NOMO-1 treated with DMSO at 0.1 percent for 48 hours (cell line): ENCODE measurements at regions not wholly inside any gene's neighbourhood (a gene's known extent, or its start where the extent isn't known, plus 50 kb on each side); places are given as distances from the start of the nearest gene placed in this dataset.
A peak's percentile ranks its signal among the peaks of the same experiment; 100 is the strongest.
"Not testable (repeated sequence)": the region's sequence is repeated elsewhere in the genome, so short reads cannot be mapped to it uniquely, and the experiment has no call there.

Source experiments
- DNase-seq: peaks from one replicate; lab custom pipeline; 2025; ENCODE audit not compliant: unreplicated experiment; lab: John Stamatoyannopoulos, UW

DNA sequence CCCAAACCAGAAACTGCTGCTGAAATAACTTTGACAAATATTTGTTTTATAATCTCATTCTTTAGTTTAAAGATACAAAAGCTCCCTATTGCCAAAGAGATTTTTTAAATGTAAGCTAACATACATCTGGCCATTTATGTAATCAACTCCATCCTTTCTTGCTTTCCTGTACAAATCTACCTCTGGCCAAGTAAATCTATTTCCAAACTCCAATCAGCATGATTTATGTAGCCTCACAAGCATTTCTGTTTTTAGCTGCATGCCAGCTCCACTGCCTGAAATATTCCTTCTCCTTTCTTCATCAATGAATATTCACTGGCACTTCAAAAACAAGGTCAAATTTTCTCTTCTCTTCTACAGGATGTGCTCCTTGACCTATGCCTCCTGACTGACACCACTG lies 80.0 kb downstream of the SHOX2 start:
- DNase-seq, result no peak

DNA sequence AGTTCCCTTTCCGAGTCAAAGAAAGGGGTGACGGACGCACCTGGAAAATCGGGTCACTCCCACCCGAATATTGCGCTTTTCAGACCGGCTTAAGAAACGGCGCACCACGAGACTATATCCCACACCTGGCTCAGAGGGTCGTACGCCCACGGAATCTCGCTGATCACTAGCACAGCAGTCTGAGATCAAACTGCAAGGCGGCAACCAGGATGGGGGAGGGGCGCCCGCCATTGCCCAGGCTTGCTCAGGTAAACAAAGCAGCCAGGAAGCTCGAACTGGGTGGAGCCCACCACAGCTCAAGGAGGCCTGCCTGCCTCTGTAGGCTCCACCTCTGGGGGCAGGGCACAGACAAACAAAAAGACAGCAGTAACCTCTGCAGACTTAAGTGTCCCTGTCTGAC lies 86.3 kb downstream of the SHOX2 start:
- not testable (repeated sequence) for DNase-seq

DNA sequence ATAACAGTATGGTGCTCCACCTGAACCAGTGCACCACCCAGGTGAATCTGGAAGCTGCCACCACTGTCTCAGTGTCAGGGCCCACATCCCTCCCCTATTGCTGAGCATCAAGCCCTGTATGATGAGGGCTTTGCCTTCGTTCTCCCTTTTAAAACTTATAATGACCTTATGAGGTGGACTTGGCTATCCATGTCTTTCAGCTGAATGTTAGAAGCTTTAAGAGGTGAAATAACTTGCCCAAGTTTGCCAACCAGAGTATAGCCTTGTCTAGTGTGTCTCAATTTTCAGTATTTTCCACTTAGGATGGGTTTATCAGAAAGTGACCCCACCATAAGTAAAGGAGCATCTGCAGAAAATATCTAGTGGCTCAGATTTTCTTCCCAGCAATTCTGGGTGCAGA lies 87.8 kb downstream of the SHOX2 start:
- DNase-seq, result no peak

DNA sequence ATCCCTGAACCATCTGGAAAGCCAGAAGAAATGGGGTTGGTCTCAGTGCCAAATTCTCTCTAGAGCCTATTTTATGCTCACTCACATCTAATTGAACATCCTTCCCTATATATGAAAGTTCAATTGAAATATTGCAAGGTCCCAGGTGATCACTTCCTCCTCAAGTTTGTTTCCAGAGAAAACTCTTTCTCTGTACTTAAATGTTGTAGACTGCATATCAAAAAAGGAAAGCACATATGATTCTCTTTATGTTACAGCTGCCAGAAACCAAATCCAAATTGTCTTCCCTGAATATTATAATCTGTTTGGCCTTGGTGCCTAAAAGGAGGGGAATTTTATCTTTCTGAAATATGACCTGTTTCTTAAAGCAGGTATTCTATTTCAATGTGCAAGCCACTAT lies 93.3 kb downstream of the SHOX2 start:
- no peak for DNase-seq

DNA sequence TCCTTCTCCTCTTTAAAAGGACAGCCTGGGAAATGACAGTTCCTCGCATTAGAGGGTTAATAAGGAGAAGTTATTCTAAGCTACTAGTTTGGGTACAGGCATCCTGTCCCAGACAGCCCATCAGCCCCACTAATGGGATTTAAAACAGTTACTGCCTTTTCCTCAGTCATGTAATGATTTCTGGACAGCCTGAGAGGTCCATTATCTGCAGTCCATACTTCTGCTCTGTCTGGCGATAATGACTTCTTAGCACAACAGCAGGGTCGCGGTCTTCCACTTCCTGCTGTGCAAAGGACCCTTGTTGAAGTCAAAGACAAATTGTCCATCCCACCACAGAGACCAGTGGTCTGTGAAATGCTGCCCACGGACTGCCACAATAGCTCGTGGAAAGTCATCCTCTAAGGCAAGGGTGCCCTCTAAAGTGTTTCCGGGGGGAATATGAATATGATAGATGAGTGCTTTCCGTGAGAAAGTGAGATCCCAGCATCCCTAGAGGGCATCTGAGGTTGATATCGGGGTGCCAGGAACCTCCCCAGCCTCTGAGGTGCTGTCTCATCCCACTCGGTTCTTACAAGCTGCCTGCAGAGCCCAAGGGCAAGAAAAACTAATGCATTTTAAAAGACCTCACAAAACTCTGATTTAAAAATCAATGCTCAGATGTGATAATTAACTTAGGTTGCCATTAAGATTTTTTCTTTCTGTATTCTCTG lies 100.7 kb downstream of the SHOX2 start:
- no peak for DNase-seq

DNA sequence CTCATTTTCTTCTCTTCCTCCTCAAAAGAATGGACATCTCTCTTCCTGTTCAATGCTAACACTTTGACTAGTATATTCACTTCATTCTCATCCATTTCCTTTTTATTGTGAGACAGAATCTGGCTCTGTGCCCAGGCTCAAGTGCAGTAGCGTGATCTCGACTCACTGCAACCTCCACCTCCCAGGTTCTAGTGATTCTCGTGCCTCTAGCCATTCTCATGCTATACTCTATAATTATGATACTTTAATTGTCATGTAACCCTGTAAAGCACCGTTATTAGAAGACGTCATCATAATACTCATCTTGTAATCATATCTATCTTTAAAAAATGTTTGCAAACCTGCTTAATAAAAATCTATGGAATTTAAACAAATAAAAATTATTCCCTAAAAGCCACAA lies 107.0 kb downstream of the SHOX2 start:
- DNase-seq, result no peak

DNA sequence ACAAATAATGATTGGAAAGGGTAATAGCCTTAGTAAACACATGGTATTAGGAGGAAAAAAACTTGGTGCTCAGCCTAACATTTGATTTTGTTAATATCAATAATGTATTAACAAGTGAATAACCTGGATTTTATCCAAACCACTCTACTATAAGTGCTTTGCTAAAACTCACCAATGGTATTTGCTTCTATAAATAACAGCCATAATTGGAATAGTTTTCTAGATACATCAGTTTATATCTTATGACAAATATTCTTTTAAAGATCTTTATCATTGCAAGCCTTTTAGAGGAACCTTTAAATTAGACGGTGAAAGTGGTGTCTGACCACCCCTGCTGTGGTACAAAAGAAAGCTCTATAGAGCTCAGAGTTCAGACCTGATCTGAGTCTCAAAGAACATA lies 123.9 kb downstream of the SHOX2 start:
- no peak for DNase-seq

DNA sequence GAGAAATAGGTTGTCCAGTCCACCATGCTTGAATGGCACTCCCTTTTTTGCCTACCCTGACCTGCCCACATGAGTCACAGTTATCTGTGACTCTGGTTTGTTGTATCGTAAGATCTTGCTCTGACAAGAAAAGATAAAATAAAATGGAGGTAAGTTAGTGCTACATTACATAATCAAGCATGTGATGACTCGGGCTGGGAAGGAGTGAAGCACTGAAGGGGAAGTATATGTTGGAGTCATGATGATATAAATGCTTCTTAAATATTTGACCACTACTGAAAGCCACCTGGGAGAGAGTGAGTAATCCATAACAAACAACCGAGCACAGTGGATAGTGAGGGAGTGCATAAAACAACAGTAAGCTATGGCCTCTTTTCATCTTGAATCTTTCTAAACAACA lies 124.4 kb downstream of the SHOX2 start:
- no peak for DNase-seq

DNA sequence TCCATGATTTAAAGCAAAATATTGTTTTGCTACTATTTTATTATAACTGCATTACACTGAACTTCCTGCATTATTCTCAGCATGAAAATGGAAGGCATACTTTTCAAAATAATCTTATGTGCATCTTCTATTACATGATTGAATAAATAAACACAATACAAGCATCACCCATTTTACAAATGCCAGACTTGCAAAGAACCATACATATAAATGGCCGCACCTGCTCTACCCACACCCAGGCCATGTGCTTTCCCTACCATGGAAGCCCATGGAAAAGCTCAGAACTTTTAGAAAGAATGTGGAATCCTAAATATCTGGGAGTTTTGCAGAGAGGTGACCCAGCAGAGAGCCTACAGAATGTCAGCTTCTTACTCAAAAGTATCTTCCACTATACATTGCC lies 127.2 kb downstream of the SHOX2 start:
- no peak for DNase-seq

DNA sequence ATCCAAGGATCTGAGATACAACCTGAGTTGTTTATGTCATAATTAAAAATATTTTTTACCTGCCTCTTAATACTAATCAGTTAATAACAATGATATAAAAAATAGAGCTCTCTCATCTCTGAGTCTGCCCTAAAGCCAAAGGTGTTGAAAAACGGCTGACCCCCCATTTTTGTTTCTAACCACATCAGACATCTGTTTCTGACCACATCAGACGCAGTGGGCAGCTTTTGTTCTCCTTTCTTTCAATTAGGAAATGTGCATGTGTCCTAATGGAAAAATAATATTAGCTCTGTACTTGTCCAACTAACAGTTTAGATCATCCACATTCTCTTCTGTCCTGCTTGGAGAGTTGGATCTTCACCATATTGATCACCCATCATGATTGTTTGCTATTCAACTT lies 144.6 kb downstream of the SHOX2 start:
- DNase-seq, result no peak

DNA sequence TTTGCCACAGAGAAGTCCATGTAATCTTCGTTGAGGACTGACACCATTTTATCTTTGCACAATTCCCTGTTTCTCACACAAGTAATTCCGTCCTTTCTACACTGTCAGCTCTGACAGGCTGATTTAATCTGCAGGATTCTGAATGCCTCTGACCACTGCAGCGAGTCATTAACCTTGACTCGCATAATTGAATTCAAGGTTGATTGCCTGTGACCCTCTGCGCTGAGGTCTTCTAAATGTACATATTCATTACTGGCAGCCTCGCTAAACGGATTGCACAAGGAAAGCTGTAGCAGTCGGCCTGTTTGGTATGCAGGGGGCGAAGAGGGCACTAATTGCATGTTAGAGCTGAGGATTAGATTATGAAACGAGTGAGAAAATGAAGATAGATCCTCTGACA lies 147.8 kb downstream of the SHOX2 start:
- no peak for DNase-seq

DNA sequence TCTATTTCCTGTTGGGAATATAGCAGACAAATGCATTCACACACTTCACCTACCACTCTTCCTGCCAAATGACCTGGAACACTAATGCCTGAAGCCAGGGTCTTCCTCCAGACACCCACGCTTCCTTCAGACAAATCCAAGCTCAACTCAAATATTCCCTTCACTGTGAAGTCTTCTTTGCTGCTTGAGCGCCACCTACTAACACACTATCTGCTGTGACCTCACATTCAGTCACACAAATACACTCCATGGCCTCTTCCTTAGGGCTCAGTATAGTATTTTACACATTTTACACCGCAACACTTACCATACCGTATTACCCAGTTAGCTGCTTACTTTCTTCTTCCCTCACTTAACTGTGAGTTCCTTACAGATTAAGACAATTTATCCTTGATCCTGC lies 149.4 kb downstream of the SHOX2 start:
- DNase-seq, result no peak

DNA sequence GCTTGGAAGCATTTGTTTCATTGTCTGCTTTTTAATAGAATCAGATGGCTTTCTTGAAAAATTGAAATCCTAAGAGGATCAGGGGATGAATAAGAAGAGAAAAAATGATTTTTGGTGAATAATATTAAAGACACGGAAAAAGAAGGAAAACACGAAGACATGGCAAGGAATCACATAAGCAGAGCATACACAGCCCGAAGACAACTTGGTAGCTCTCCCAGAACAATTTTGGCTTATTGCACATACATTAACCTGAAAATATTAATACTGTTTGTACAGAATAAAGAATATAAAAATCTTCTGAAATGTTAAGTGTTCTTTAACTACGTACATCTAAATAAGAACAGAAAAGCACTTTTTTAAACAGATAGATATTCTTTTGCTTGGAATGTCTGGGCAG lies 150.0 kb downstream of the SHOX2 start:
- no peak for DNase-seq

DNA sequence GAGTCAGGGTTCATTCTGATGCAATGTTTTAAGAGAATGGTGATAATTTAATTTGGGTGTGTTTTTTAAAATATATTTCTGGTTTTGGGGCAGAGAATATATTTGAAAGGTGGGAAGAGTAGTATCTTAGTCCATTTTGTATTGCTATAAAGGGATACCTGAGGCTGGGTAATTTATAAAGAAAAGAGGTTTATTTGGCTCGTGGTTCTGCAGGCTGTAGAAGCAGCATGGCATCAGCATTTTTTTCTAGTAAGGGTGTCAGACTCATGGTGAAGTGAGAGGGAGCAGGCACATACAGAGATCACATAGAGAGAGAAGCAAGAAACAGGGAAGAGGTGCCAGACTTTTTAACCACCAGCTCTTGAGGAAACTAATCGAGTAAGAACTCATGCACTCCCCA lies 152.7 kb downstream of the SHOX2 start:
- DNase-seq, result no peak

DNA sequence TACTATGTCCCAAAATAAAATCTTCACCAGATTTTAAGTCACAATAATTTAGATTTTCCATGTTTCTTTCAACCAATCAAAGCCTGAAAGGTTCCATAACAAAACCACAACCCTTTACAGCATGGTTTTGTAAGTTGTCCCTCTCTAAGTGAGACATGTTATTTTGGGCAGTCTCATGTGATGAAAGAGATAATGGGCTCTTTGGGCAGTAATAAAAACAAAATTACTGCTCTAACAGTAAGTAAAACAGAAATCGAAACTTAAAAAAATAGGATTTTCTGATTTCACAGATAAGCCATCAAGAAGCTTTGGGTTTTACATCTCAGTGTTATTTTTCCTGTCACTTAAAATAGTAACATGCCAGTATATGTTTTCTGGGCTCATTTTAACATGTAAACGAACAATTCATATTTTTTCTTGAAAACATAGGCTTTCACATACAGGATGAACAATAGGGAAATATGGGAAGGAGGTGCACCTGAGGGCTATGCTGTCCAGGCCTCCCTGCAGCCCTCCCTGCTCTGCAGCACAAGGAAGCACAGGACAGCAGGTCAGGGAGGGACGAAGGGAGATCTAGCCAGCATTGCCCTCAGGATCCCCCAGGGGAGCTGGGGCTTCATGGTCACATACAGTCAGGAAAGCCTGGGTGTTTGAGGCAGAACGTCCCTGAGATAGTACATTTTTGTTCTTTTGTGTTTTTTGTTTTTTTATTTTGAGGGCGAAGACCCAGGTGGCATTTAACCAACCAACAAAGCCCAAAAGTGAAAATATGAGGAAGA lies 157.4 kb downstream of the SHOX2 start:
- peak; percentile 70 for DNase-seq

DNA sequence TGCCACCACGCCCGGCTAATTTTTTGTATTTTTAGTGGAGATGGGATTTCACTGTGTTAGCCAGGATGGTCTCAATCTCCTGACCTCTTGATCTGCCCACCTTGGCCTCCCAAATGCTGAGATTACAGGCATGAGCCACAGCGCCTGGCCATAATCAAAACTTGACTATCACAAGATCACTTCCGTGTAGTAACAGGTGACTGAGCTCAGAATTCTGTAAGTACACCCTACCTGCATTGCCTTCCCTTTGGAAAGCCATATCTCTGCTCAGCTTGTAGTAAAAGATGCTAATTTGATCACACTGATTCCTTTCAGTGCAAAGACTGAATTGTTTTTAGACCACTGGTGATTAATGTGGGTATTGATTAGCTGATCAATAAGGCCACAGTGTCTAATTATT lies 167.1 kb downstream of the SHOX2 start:
- DNase-seq, result no peak

DNA sequence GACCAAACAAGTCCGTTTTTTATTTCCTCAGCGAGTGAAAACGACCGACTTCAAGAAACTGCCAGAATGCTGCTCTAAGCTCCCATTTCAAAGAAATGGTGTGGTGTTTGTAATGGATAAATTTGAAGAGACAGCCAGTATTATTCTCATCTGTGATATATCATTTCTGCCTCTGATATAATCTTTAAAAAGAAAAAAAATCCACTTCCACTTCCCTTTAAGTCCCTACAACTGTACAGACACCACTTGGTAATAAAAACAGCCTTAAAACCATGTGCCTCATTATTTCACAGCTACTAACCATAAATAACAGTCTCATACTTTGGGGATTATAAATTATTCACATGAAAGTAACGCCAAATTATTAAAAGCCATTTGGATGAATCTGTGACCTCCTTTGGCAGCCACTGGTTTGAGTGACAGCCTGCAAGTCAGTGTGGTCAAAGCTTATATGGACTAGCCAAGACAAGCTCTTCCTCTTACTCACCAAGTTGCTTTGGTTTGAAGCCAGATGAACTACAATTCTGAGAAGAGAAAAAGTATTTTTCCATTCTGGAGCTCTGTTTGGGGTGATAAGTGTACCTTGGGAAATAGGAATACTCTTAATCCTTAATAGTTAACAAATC lies 168.0 kb downstream of the SHOX2 start:
- DNase-seq, result peak; percentile 86

DNA sequence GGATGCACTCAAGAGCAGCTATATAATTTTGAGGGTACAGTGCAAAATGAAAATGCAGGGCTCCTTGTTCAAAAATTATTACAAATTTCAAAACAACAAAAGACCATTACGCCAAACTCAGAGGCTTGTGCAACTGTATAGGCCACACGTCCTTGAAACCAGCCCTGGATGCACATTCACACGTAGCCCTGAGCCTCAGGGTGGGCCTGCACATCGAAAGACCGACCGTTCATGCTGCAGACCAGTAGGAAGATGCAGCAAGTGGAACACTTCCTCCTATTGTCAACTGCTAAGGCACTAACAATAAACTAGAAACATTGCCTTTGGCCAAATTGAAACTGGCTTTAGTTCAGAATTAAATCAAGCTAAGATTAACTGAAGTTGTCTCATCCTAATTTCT lies 174.7 kb downstream of the SHOX2 start:
- DNase-seq, result peak; percentile 78

DNA sequence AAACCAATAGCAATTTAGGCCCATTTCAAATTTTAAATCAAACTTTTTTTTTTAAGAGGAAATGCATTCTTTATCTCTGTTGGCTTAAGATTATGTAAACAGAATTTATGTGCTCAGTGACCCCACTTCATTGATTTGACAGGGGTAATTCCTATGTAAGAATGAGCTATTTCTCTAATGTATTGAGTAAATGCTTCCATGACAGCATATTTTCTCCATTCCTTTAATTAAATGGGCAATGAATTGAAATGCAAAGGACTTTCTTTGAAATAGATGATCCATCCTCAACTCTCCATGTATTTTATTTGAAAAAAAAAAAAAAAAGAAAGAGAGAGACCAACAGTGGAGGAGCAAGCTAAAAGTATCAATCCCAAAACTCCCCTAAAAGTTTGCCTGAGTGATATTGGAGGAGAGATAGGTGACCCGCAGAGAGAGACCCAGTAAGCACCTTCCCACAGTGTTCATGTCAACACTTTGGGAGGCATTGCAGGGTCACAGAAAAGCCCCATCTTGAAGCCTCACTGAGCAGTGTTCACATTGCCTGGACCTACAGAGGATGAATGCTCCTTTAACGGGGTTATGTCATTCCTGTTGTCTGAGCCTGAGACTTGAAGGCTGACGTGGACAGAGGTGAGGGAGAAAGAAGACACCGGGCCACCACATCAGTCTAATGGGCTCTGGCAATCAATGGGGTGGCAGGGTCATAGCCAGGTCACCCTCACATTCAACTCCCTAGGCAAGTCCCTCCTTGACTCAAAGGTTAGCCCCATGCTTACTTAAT lies 176.0 kb downstream of the SHOX2 start:
- DNase-seq, result no peak

DNA sequence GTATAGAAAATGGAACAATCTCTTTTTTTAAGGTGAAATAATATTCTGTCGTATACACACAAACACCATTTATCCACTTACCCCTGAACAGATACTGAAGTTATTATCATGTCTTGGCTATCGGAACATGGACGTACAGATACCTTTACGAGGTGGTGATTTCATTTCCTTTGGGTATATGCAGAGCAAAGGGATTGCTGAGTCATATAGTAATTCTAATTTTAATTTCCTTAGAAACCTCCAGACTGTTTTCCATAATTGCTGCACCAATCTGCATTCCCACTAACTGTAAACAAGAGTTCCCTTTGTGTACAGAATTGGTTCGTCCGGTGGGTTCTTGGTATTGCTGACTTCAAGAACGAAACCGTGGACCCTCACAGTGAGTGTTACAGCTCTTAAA lies 179.4 kb downstream of the SHOX2 start:
- DNase-seq, result no peak

DNA sequence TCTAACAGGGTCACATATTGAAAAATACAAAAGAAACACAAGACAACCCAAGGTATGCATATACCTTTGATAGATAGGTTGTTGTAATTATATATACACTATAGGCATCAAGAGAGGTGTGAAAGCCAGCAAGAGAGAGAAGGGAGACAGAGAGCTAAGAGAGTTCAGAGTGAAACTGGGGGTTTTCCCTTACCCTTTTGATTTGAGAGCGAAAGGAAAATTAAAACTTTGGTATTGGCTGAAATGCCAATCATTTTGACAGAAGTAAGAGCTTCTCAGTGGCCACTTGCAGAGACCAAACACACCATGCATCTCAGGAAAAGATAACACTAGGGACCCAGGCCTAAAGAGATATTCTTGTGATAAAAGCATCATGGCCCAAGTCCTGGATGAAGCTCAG lies 183.6 kb downstream of the SHOX2 start:
- no peak for DNase-seq

DNA sequence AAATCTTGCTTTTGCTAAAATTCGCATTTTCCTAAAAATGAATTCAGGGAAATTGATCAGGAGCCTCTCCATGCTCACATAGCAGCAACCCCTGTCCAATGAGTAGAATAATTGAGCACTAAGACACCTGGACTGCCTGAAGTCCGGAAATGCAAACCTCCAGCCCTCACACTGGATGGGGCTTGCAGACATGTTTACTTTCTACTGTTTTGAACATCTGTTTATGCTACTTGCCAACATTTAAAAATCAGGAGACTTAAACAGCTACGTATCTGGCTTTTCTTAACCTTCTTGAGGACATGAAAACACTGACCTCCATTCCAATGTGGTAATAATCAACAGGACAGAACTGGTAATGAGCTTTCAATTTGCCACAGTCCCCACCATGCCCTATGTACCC lies 184.4 kb downstream of the SHOX2 start:
- no peak for DNase-seq
